ENCODE measurements at regions not wholly inside any gene's neighbourhood (a gene's known extent, or its start where the extent isn't known, plus 50 kb on each side); places are given as distances from the start of the nearest gene placed in this dataset.

DNA sequence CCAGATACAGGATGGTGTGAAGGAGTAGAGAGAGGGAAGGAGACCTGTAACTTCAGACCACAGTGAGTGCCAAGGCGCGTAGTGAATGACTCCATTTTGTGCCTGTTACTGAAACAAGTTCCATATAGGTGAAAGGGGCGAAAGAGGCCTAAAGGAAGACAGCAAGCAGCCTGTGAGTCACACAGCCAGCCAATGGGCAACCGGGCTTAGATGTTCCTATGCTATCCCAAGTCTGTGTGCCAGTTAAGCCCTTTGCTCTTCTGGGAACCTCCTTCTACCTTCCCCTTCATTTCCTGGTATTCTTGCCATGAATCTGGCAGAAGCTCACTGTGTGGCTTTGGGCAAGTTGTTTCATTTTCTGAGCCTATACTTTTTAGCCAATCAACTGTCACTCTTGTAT lies 161.8 kb upstream of the LDB2 start:
- Histone ChIP-seq H3K27ac (no peak overlapping the region), H3K27me3 (no peaks in the 10 kb centered on the region; the same call in 1 of the 2 replicates), H3K4me3 (no peak overlapping the region), H3K4me1 (no peaks in the 10 kb centered on the region), H3K9me3 (replicated peaks) (no peaks in the 10 kb centered on the region), H3K36me3 (no peaks in the 10 kb centered on the region)
- no peak for DNase-seq

DNA sequence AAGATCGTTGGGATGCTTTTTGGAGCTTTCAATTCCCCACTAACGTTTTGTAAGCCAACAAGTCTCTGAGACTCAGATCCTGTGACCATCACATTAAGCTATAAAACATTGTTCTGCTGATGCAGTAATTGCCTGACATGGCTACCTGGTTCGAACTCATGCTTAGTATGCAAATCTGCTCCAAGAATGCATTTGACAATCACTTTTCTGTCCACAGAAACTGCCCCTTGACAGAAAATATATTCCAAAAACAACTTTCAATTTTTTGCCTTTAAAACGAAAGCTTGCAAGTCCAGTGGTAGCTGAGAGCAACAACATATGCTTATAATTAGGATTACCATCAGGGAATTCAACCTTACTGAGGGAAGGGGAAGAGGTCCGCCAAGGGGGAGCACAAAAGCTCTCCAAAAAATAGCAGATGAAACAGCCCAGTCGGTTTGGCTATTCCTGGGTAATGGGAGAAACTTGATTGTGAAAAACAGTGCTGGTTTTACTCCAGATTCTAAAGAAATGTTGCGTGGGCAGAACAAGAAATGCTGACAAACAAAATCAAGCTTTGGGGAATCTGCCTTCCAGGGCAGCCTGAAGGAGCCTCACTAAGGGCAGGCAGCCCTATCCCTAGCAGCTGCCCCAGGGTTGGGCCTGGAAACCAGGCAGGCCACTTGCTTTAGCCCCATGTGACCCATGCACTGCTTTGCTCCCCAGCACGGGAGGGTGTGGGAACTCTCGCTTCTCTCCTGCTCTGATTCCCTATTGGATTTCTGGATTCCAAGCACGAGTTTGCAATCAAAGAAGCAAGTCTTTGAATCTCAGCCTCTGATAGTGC lies 160.7 kb upstream of the LDB2 start:
- no peak overlapping the region for H3K27ac ChIP-seq
- no peak overlapping the region for H3K4me3 ChIP-seq
- no peak for DNase-seq
- H3K36me3 ChIP-seq = no peaks in the 10 kb centered on the region
- no peaks in the 10 kb centered on the region; the same call in 1 of the 2 replicates for H3K27me3 ChIP-seq
- no peaks in the 10 kb centered on the region for H3K9me3 ChIP-seq (replicated peaks)
- H3K4me1 ChIP-seq = no peaks in the 10 kb centered on the region

DNA sequence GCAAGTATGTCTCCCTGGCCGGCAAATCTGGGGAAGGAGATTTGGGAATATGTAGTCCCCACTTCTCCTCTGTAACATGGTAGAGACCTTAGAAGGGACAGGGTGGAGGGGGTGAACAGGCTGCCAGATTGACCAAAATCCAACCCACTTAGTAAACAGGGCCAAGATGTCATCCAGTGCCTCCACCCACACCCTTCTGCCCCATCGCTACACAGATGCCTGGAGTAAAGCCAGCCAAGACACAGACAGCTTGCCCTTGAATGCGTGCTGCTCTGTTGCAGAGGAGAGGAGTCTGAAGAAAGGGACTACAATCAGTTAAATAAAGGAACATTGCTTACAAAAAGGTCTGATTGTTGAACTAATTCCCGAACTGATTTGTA lies 160.1 kb upstream of the LDB2 start:
- DNase-seq = no peak
- no peak overlapping the region for H3K4me3 ChIP-seq
- no peaks in the 10 kb centered on the region for H3K9me3 ChIP-seq (replicated peaks)
- H3K27ac ChIP-seq = no peak overlapping the region
- H3K4me1 ChIP-seq = no peaks in the 10 kb centered on the region
- H3K36me3 ChIP-seq = no peaks in the 10 kb centered on the region
- no peaks in the 10 kb centered on the region; the same call in 1 of the 2 replicates for H3K27me3 ChIP-seq

DNA sequence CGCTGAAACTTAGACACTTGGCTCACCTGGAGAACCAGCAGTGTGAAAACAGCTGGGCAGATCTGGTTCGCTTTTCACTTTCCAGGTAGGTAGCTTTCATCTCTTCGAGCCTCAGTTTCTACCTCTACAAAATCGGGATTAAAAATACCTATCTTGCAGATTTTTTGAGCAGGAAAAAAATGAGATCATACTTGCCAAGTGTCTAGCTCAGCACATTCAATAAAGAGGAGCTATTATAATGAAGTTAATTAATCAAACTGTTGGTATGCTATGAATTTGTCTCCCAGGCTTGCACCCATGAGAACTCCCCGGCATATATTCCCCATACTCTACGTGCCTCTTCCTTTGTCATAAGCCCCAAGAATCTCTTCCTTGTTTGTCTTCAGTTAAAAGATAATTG lies 158.6 kb upstream of the LDB2 start:
- H3K9me3 ChIP-seq (replicated peaks) = no peaks in the 10 kb centered on the region
- H3K27me3 ChIP-seq = no peaks in the 10 kb centered on the region; the same call in 1 of the 2 replicates
- H3K27ac ChIP-seq = no peak overlapping the region
- H3K36me3 ChIP-seq = no peaks in the 10 kb centered on the region
- DNase-seq = no peak
- no peaks in the 10 kb centered on the region for H3K4me1 ChIP-seq
- H3K4me3 ChIP-seq = no peak overlapping the region

- no peaks in the 10 kb centered on the region for H3K36me3 ChIP-seq
- no peak overlapping the region for H3K27ac ChIP-seq
- H3K9me3 ChIP-seq (replicated peaks) = no peaks in the 10 kb centered on the region
- no peaks in the 10 kb centered on the region; the same call in 1 of the 2 replicates for H3K27me3 ChIP-seq
- no peak overlapping the region for H3K4me3 ChIP-seq
- H3K4me1 ChIP-seq = no peaks in the 10 kb centered on the region
- no peak for DNase-seq
These were observed 157.3 kb upstream of the LDB2 start for GRCh38 chr4:17055788-17056187.

DNA sequence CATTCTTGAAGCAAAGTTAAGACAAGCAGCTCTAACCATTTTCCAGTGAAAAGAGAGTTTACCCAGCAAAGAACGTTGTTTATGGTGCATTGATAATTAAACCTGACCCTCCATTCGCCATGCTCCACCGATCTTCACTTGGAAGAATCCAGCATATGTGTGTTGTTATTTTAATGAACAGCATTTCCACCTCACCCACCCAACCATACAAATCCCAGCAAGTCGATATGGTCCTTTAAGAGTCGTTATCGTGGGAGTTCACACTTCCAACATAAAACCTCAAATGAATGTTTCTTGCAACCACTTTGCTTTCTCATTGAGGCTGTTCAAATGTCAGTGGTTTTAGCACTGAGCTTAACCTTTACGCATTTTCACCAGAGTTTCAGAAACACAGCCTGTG lies 147.4 kb upstream of the LDB2 start:
- no peak for DNase-seq

DNA sequence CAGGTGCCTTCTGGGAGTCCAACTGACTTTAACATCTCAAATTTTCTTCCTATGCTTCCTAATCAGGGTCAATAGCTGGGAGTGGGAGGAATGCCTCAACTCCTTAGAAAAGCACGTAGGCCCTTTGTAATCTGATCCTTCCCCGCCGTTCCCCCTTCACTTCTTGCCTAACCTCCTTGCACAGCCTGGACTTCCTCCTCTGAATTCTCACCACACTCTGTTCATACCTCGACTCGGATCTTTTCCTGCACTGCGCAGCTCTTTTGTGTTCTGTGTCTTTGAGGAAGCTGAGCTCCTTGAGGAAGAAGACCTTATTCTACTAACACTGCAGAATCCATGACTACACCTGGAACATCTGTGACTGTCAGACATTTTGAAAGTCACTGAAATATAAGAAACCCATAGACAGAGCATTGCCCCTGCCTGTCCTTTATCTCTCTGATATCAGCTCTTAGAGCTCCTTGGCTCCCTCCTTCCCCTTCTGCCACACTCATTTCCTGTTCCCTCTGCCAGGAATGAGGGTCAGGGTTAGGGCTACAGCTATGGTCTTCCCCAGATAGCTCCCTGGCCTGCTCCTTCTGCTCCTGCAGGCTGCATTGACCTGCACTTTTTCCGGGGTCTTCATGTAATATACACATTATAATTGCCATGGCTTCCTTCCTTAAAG lies 140.2 kb upstream of the LDB2 start:
- no peaks in the 10 kb centered on the region for H3K4me1 ChIP-seq
- DNase-seq = no peak
- no peak overlapping the region for H3K4me3 ChIP-seq
- H3K36me3 ChIP-seq = no peaks in the 10 kb centered on the region
- no peak overlapping the region for H3K27ac ChIP-seq
- H3K9me3 ChIP-seq (replicated peaks) = no peaks in the 10 kb centered on the region
- no peaks in the 10 kb centered on the region for H3K27me3 ChIP-seq

More for the DNA sequence above, 147.4 kb upstream of the LDB2 start:
- Histone ChIP-seq H3K9me3 (replicated peaks) (no peaks in the 10 kb centered on the region), H3K4me3 (no peak overlapping the region), H3K27me3 (no peaks in the 10 kb centered on the region; the same call in 1 of the 2 replicates), H3K27ac (no peak overlapping the region), H3K4me1 (no peaks in the 10 kb centered on the region), H3K36me3 (no peaks in the 10 kb centered on the region)

- Histone ChIP-seq H3K27me3 (no peaks in the 10 kb centered on the region), H3K27ac (no peak overlapping the region), H3K4me3 (no peak overlapping the region), H3K36me3 (no peaks in the 10 kb centered on the region), H3K9me3 (replicated peaks) (no peaks in the 10 kb centered on the region), H3K4me1 (no peaks in the 10 kb centered on the region)
- no peak for DNase-seq
These were observed 135.3 kb upstream of the LDB2 start for GRCh38 chr4:17033768-17034181.

DNA sequence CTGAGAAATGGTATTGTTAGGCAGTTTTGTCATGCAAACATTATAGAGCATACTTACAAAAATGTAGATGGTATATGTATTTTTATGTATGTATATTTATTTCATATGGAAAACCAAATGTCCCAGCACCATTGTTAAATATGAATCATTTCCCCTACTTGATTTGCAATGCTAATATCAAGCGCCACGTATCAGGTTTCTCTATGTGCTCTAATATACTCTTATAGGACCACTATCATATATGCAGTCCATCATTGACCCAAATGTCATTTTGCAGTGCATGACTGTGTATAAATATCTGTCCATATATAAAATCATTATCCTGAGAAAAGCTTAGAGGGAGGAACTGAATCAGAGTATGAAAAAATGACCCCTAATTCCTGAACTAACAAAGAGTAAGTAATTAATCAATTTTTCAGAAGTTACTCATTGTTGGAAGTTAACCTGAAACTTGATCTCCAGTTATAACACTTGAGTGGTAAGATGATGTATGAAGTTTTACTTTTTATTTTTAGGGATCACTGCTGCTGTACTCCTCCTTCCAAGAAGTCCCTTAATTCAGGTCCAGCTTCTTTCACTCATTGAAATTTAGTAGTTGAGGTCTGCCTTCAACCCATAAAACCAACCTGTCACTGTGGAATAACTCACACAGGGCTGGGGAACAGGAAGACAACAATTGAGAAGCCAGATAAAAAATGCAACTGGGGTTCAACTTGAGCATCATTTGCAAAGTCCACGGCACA lies 134.8 kb upstream of the LDB2 start:
- no peaks in the 10 kb centered on the region for H3K4me1 ChIP-seq
- no peaks in the 10 kb centered on the region for H3K36me3 ChIP-seq
- no peak overlapping the region for H3K4me3 ChIP-seq
- no peaks in the 10 kb centered on the region for H3K27me3 ChIP-seq
- H3K9me3 ChIP-seq (replicated peaks) = no peaks in the 10 kb centered on the region
- H3K27ac ChIP-seq = no peak overlapping the region
- DNase-seq = no peak

- no peak overlapping the region for H3K27ac ChIP-seq
- H3K9me3 ChIP-seq (replicated peaks) = no peaks in the 10 kb centered on the region
These were observed 132.1 kb upstream of the LDB2 start for GRCh38 chr4:17030543-17030942.

GRCh38 chr4:17029964-17030363 lies 131.5 kb upstream of the LDB2 start:
- Histone ChIP-seq H3K27me3 (no peaks in the 10 kb centered on the region), H3K27ac (no peak overlapping the region), H3K4me3 (no peak overlapping the region), H3K4me1 (no peaks in the 10 kb centered on the region), H3K9me3 (replicated peaks) (no peaks in the 10 kb centered on the region), H3K36me3 (no peaks in the 10 kb centered on the region)
- DNase-seq = no peak

More at GRCh38 chr4:17030543-17030942, 132.1 kb upstream of the LDB2 start:
- Histone ChIP-seq H3K4me3 (no peak overlapping the region), H3K27me3 (no peaks in the 10 kb centered on the region), H3K4me1 (no peaks in the 10 kb centered on the region), H3K36me3 (no peaks in the 10 kb centered on the region)
- no peak for DNase-seq

GRCh38 chr4:17029432-17029831 lies 131.0 kb upstream of the LDB2 start:
- H3K27me3 ChIP-seq = no peaks in the 10 kb centered on the region
- no peaks in the 10 kb centered on the region for H3K4me1 ChIP-seq
- no peak for DNase-seq
- no peak overlapping the region for H3K27ac ChIP-seq
- H3K9me3 ChIP-seq (replicated peaks) = no peaks in the 10 kb centered on the region
- H3K36me3 ChIP-seq = no peaks in the 10 kb centered on the region
- no peak overlapping the region for H3K4me3 ChIP-seq

- H3K9me3 ChIP-seq (replicated peaks) = no peaks in the 10 kb centered on the region
- H3K27me3 ChIP-seq = no peaks in the 10 kb centered on the region
- H3K36me3 ChIP-seq = no peaks in the 10 kb centered on the region
- H3K27ac ChIP-seq = no peak overlapping the region
- no peak for DNase-seq
- no peaks in the 10 kb centered on the region for H3K4me1 ChIP-seq
- H3K4me3 ChIP-seq = no peak overlapping the region
These were observed 129.1 kb upstream of the LDB2 start for GRCh38 chr4:17027495-17027894.

DNA sequence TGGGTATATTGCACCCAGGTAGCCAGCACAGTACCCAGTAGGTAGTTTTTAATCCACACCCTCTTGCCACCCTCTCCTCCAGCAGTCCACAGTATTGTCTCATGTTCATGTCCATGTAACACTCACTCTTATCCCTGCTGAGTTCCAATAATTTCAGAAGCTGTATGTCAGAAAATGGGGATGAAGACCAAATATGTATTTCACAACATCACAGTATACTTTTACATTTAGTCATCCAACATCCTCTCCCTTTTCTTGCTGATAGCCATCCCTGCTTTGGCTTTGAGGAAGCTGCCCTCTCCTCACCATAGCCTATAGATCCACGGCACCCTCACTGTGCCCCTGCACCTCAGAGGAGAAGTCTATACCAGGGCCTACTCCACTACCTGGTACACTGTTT lies 126.0 kb upstream of the LDB2 start:
- Histone ChIP-seq H3K4me1 (no peaks in the 10 kb centered on the region), H3K9me3 (replicated peaks) (no peaks in the 10 kb centered on the region), H3K27ac (no peak overlapping the region), H3K27me3 (no peaks in the 10 kb centered on the region), H3K36me3 (no peaks in the 10 kb centered on the region), H3K4me3 (no peak overlapping the region)
- no peak for DNase-seq

- Histone ChIP-seq H3K4me1 (no peaks in the 10 kb centered on the region), H3K27ac (no peak overlapping the region), H3K4me3 (no peak overlapping the region), H3K36me3 (no peaks in the 10 kb centered on the region), H3K27me3 (no peaks in the 10 kb centered on the region), H3K9me3 (replicated peaks) (no peaks in the 10 kb centered on the region)
- no peak for DNase-seq
These were observed 122.5 kb upstream of the LDB2 start for GRCh38 chr4:17020901-17021300.
